ENCODE measurements at regions not wholly inside any gene's neighbourhood (a gene's known extent, or its start where the extent isn't known, plus 50 kb on each side); places are given as distances from the start of the nearest gene placed in this dataset.

GRCh38 chr1:222457084-222457483 is 90.8 kb downstream of the HHIPL2 start:
- 35% methylated on average over 1 of the region's 1 CpG for WGBS (ENCODE audit: low lambda C conversion rate)
- H3K9me2 ChIP-seq, result no peaks in the 10 kb centered on the region
- TF ChIP-seq JUND (IDR thresholded peaks at IDR 0.05), result no peak
- no peak for TF ChIP-seq RAD21 (IDR thresholded peaks at IDR 0.05; ENCODE audit: low read length)
- no peak for TF ChIP-seq SMC3 (IDR thresholded peaks at IDR 0.05; ENCODE audit: low read depth, low read length)
- no peak for TF ChIP-seq ZBTB33 (IDR thresholded peaks at IDR 0.05; ENCODE audit: borderline replicate concordance, low read depth)
- no peak for TF ChIP-seq EZH2phosphoT487 (IDR thresholded peaks at IDR 0.05; ENCODE audit: borderline replicate concordance, low read depth)
- no peak for TF ChIP-seq PBX3 (IDR thresholded peaks at IDR 0.05)
- ChIA-PET CTCF (interaction anchor here (1.9 to 7.2 kb wide), 6 partner anchors 8 to 979 kb away, joined by 5 to 77 read pairs (median 16); partner anchors contain the start of gene DUSP10), POLR2A (no interaction called here)
- no peaks in the 10 kb centered on the region for H3K27me3 ChIP-seq (ENCODE audit: insufficient read depth)
- H3K9me3 ChIP-seq, result no peaks in the 10 kb centered on the region
- no peaks in the 10 kb centered on the region for H3F3A ChIP-seq (replicated peaks; ENCODE audit: insufficient read depth)
- peaks cover 0 to 16% of the 10 kb centered on the region in 2 experiments; a peak in 2 of 4 replicates for H3K4me1 ChIP-seq (ENCODE audit: control insufficient read depth in 1 of 2, insufficient read depth in 2 of 2, low read depth in 1 of 2, low read length in 1 of 2)
- H2AFZ ChIP-seq (ENCODE audit: low read depth), result no peak overlapping the region
- no peaks in the 10 kb centered on the region for H3K36me3 ChIP-seq (replicated peaks in 1 of 2; ENCODE audit: control insufficient read depth in 1 of 2, insufficient read depth in 2 of 2, low read length in 1 of 2)
- H3K4me3 ChIP-seq (ENCODE audit: low read depth in 2 of 2, low read length in 1 of 2), result no peak overlapping the region
- no peak overlapping the region for H3K27ac ChIP-seq (ENCODE audit: low read depth in 2 of 2, low read length in 1 of 2)
- H3K9ac ChIP-seq, result no peak overlapping the region
- H4K20me1 ChIP-seq (ENCODE audit: insufficient read depth), result no peaks in the 10 kb centered on the region
- no peak for DNase-seq
- no peaks in the 10 kb centered on the region for H3K79me2 ChIP-seq (ENCODE audit: insufficient read depth)
- no peak overlapping the region for H3K4me2 ChIP-seq

- POLR2A ChIA-PET, result no interaction called here
- TF ChIP-seq CTCF (IDR thresholded peaks at IDR 0.05), result peak; percentile 98
- TF ChIP-seq SMC3 (IDR thresholded peaks at IDR 0.05; ENCODE audit: low read depth, low read length), result peak; percentile 76
- no peak for TF ChIP-seq USF1 (IDR thresholded peaks at IDR 0.05; ENCODE audit: borderline replicate concordance, low read depth)
- TF ChIP-seq RAD21 (IDR thresholded peaks at IDR 0.05; ENCODE audit: low read length), result peak; percentile 92
- no peak for TF ChIP-seq EP300 (IDR thresholded peaks at IDR 0.05; ENCODE audit: borderline replicate concordance in 1 of 2, low read depth in 1 of 2, low read length in 1 of 2)
- TF ChIP-seq PBX3 (IDR thresholded peaks at IDR 0.05), result 0 out of 2 replicates have a peak, but pooled peaks have one; percentile 29
- TF ChIP-seq FOXJ3 (CRISPR knock-in tag; IDR thresholded peaks at IDR 0.05), result no peak
- peak overlapping the region; percentile 3 to 5; a peak in 3 of 4 replicates for H3K4me3 ChIP-seq (ENCODE audit: low read depth in 2 of 2, low read length in 1 of 2)
- peak overlapping the region in 1 of 2 experiments; percentile 67; a peak in 2 of 4 replicates for H3K27ac ChIP-seq (ENCODE audit: low read depth in 2 of 2, low read length in 1 of 2)
- peak overlapping the region; percentile 14; the same call in 1 of the 2 replicates for H2AFZ ChIP-seq (ENCODE audit: low read depth)
- H4K20me1 ChIP-seq (ENCODE audit: insufficient read depth), result no peaks in the 10 kb centered on the region
- WGBS (ENCODE audit: low lambda C conversion rate), result 10% methylated on average over 16 of the region's 16 CpGs
- H3F3A ChIP-seq (replicated peaks; ENCODE audit: insufficient read depth), result no peaks in the 10 kb centered on the region
- H3K9ac ChIP-seq, result no peak overlapping the region
- H3K27me3 ChIP-seq (ENCODE audit: insufficient read depth), result no peaks in the 10 kb centered on the region
- no peaks in the 10 kb centered on the region for H3K9me2 ChIP-seq
- H3K36me3 ChIP-seq (replicated peaks in 1 of 2; ENCODE audit: control insufficient read depth in 1 of 2, insufficient read depth in 2 of 2, low read length in 1 of 2), result no peaks in the 10 kb centered on the region
- peaks cover 0 to 16% of the 10 kb centered on the region in 2 experiments; a peak in 2 of 4 replicates for H3K4me1 ChIP-seq (ENCODE audit: control insufficient read depth in 1 of 2, insufficient read depth in 2 of 2, low read depth in 1 of 2, low read length in 1 of 2)
- CTCF ChIA-PET, result interaction anchor here (0.6 to 7.2 kb wide), 106 partner anchors 9 to 1648 kb away, joined by 3 to 77 read pairs (median 4); partner anchors contain the start of genes DUSP10 and TAF1A
- H3K9me3 ChIP-seq, result no peaks in the 10 kb centered on the region
- no peaks in the 10 kb centered on the region for H3K79me2 ChIP-seq (ENCODE audit: insufficient read depth)
- 0 out of 2 replicates have a peak overlapping the region, but pooled peaks have one; percentile 16 for H3K4me2 ChIP-seq
- DNase-seq, result peak; percentile 68
Measured at GRCh38 chr1:222455188-222455879, 92.6 kb downstream of the HHIPL2 start.
